HG03196 (cell line): ENCODE measurements at regions not wholly inside any gene's neighbourhood (a gene's known extent, or its start where the extent isn't known, plus 50 kb on each side); places are given as distances from the start of the nearest gene placed in this dataset.

Source experiments
- ATAC-seq: cut with Tn5 transposase; IDR thresholded peaks from one replicate; pipeline ENCODE4 v1.9.1; 2021; ENCODE audit not compliant: unreplicated experiment

DNA sequence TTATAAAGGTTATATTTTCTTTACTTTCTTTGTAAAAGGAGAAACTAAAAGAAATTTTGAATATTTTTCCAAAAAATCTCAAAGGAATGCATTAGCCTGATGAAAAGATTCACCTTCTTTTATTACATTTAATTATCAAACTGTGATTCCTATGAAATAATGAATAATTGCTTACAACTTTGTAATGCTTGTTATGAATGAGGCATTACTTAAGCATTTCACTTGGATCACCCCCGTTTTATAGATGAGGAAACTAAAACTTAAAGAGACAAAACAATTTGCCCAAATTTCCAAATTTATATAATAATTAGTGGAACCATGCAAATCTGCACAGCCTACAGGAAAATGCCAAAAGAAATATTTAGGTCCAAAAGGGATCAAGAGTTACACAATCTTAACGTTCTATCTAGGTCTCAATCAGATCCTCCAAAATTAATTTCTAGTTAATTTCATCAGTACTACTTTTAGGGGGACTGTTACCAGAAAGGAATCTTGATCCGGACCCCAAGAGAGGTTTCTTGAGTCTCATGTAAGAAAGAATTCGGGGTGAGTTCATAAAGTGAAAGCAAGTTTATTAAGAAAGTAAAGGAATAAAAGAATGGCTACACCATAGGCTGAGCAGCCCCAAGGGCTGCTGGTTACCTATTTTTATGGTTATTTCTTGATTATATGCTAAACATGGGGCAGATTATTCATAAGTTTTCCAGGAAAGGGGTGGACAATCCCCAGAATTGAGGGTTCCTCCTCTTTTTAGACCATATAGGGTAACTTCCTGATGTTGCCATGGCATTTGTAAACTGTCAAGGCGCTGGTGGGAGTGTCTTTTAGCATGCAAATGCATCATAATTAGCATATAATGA, 288.0 kb downstream of the ADGB start:
- ATAC-seq, result no peak

DNA sequence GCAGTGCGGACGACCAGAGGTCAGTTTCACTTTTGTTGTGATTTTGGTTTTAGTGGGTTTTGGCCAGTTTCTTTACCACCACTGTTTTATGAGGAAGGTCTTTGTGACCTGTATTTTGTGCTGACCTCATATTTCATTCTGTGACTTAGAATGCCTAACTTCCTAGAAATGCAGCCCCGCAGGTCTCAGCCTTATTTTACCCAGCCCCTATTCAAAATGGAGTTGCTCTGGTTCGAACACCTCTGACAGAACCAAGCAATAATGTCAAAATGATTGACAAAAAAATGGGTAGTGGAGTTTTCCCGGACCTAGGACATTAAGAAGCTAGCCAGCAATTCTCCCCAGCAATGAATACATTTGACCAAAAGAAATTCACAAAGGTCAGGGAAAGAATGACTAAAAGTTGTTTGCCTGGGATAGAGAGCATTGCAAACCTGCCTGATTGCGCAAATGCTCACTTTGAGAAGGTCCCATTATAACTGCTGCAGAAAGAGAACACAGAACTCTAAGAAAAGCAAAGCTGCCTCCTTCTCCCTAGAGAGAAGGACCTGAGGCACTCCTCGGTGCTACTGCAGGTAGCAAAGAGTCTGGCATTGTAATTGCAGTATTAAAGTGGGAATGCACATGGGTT, 288.8 kb downstream of the ADGB start:
- no peak for ATAC-seq

- ATAC-seq, result no peak
These were observed 290.5 kb downstream of the ADGB start for GRCh38 chr6:146889303-146889702.

DNA sequence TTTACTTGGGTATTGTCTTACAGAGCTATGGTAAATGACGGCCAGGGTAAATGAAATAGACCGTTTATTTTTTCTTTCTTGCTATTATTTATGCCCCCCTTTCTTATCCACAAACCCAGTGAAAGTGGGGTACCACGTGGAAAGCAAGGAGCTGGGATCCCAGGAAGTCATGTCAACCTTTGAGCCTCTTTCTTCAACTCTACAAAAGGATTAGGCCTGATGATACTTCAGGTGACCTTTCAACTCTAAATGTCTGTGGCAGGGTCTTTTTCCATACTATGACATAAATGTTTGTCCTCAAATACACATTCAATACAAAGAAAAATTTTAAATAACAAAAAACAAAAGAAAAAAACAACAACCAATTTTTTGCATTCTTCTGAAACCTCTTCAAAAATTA, 291.4 kb downstream of the ADGB start:
- ATAC-seq, result no peak

DNA sequence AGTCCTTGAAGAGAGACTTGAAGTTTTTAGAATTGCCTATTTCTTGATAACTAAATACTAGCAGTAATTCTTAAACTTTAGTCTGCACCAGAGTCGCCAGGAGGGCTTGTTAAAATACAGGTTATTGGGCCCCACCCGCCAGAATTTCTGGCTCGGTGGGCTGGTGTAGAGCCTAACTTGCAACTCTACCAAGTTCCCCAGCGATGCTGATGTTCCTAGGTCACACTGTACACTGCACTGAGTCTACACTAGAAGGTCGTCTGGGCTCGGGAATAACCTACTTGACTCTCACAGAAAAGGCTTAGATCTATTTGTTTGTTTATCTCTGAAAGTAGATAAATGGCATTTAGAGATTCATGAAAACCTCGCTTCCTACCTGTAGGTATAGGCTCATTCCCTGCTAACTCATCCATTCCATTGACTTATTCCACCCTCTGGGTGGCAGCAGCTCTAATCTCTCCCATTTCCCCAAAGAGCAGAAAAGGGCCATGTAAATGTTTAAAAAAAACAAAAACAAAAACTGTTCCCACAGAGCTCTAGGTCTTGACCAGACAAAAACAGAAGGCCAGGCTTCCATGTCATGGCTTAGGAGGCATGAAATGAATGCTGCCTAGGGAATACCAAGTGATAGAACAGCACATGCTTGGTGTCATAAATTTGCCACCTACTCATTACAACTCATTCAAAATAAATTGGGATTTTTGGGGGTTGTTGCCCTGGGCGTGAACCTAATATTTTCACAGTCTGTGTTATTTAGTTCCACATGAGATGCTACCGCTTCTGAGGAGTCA, 292.1 kb downstream of the ADGB start:
- ATAC-seq, result no peak

DNA sequence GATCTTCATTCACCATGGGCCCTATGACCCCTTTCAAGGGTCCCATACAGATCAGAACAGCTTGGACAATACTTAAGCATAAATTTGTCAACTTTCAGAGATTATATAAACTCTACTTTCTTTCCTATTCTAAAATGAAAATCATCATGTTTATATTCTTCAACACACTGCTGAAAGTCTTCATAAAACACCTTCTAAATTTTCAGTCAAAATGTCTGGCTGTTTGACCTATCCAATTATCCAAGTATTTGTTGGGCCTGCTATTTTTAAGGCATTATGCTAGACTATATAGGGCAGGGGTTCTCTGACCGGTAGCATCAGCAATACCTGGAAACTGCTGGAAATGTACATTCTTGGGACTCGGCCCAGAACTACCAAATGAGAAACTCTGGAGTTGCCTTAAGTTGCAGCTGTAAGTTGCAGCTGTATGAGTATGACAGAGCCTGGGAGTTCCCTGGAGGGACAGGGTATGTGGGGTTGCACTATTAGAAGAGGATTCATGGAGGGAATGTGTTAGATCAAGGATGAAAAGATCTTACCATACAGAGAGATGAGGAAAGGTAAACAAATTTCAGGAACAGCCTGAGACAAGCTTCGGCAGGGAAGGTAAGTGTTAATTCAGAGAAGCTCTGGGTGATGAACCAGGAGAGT, 293.0 kb downstream of the ADGB start:
- ATAC-seq, result no peak

- ATAC-seq, result no peak
These were observed 293.5 kb downstream of the ADGB start for GRCh38 chr6:146892283-146892612.

GRCh38 chr6:146892613-146893401, 294.0 kb downstream of the ADGB start:
- no peak for ATAC-seq

DNA sequence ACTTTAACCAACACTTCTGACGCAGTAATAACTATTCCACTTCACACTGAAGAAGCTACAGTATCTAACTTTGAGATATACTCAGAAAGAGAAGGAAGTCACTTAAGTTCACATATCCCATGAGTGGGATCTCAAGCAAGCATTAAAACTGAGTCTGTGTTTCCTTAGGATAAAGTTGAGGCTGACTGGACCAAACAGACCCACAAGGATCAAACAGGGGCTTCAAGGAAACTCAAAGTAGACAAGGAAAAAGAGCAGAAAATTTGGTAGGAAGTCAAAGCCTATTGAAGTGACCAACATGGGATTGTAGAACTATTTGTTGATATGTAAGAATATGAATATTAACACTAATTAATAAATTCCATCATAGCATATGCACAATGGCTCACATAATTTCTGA, 294.9 kb downstream of the ADGB start:
- ATAC-seq, result no peak

DNA sequence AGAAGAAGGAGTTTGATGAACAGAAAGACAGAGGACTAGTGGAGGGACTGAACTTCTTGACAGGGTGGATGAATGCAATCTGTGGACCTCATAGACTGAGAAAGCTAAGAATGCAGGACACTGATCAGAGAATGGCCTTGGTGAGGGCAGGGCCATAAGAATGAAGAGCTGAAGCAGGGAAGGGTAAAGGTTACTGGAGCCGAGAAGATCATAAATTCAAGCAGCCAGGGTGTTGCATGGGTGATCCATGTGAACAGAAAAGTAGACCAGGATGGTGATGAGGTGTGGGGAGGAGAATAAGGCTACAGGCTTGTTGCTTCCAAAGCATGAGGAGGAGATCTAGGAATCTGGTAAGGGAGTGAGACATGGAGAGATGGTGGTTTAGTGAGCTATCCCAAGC, 295.9 kb downstream of the ADGB start:
- no peak for ATAC-seq

- no peak for ATAC-seq
These were observed 296.5 kb downstream of the ADGB start for GRCh38 chr6:146895101-146895771.

GRCh38 chr6:146895772-146896061, 296.9 kb downstream of the ADGB start:
- no peak for ATAC-seq

- no peak for ATAC-seq
These were observed 297.5 kb downstream of the ADGB start for GRCh38 chr6:146896062-146896813.

- no peak for ATAC-seq
These were observed 298.4 kb downstream of the ADGB start for GRCh38 chr6:146896960-146897701.

GRCh38 chr6:146898069-146898887, 299.5 kb downstream of the ADGB start:
- no peak for ATAC-seq

GRCh38 chr6:146898888-146899227, 300.1 kb downstream of the ADGB start:
- ATAC-seq, result no peak

DNA sequence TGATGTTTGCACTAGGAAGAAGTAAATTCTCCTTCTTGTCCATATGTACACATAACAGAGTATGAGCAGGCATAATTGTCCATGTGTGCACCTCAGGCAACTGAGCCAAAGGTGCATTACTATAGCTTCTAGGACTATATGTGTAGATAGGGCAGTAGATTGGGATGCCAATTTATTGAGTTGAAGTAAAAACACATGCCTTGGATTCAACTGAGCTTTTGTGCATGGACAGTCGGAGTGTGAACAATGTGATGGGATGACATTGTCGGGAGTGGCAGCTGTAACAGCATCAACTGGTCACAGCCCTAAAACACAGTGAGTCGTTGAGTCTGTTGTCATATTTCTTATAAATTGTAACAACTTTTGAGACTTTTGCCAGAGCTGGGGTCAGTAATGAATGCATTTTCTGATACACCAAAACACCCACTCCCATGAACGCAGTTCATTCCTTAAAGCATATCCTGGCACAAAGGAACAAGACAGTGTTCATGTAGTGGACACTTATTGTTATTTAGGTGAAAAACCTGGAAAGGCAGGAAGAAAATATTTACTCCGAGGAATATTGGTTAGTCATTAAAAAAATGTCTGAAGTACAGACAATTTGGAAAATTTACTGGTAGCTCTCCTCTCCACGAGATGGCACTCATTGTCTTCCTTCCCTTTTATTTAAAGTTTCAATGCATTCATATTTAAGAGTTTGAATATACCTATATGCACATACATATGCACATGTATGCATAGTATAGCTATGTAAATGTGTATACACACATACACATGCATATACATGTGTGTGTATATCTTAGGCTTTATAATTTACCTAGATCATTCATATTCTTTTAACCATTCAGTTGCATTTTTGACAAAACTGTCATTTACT, 302.0 kb upstream of the STXBP5 start:
- ATAC-seq, result no peak
